Ectodermal cell (in vitro differentiated cells): ENCODE measurements at regions not wholly inside any gene's neighbourhood (a gene's known extent, or its start where the extent isn't known, plus 50 kb on each side); places are given as distances from the start of the nearest gene placed in this dataset.

Experiments
- H3K27ac ChIP-seq: 2 replicates; pipeline ENCODE4 v1.7.0; 2013; ENCODE audit warnings: mild to moderate bottlenecking, low read depth, low read length; ENCODE audit not compliant: insufficient read depth, poor library complexity, severe bottlenecking
- H3K27me3 ChIP-seq: 2 replicates; pipeline ENCODE4 v1.7.0; 2013; ENCODE audit warnings: mild to moderate bottlenecking, low read length; ENCODE audit not compliant: insufficient read depth, control insufficient read depth, poor library complexity, severe bottlenecking
- H3K36me3 ChIP-seq: one replicate; pipeline ENCODE4 v1.7.0; 2013; ENCODE audit warnings: low read length; ENCODE audit not compliant: control insufficient read depth, insufficient read depth
- H3K4me1 ChIP-seq: one replicate; pipeline ENCODE4 v1.7.0; 2013; ENCODE audit warnings: low read length; ENCODE audit not compliant: control insufficient read depth, insufficient read depth
- H3K4me3 ChIP-seq: 2 replicates; pipeline ENCODE4 v1.7.0; 2013; ENCODE audit warnings: low read depth, low read length, control low read depth; ENCODE audit not compliant: insufficient read depth
- H3K9me3 ChIP-seq: 2 replicates; pipeline ENCODE4 v1.7.0; 2013; ENCODE audit warnings: mild to moderate bottlenecking, low read length, moderate library complexity; ENCODE audit not compliant: control insufficient read depth
- whole genome bisulfite sequencing, 2 experiments: methylation state at CpG; one replicate each; pipeline ENCODE4 v1.1.7; 2013; ENCODE audit warnings: missing lambda C conversion rate in 2 of 2; 5-methylcytosine and 5-hydroxymethylcytosine counted together

DNA sequence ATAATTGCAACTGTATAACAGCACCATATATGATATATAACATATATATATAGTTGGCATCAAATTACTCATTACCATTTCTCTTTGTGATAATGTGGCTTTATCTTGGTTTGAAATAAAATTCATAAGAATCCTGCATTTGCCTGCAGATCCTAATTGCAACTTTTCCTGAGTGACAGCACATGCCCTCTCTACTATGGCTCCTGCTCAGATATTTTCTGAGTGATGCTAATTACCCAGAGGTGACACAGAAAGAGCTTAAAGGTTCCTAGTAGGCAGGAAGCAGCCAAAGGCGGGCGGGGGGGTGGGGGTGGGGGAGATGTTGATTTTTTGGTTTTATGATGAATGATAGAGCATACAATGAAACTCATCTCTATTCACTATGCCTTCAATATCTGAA, 370.6 kb downstream of the MFSD1 start:
- Histone ChIP-seq H3K36me3 (no peaks in the 10 kb centered on the region), H3K27me3 (no peaks in the 10 kb centered on the region), H3K9me3 (no peaks in the 10 kb centered on the region), H3K4me1 (no peaks in the 10 kb centered on the region), H3K4me3 (no peak overlapping the region), H3K27ac (no peak overlapping the region)
- 81% methylated on average over 2 of the region's 2 CpGs; no CpG with 5 or more reads in 1 of the 2 experiments for WGBS, 2 experiments

DNA sequence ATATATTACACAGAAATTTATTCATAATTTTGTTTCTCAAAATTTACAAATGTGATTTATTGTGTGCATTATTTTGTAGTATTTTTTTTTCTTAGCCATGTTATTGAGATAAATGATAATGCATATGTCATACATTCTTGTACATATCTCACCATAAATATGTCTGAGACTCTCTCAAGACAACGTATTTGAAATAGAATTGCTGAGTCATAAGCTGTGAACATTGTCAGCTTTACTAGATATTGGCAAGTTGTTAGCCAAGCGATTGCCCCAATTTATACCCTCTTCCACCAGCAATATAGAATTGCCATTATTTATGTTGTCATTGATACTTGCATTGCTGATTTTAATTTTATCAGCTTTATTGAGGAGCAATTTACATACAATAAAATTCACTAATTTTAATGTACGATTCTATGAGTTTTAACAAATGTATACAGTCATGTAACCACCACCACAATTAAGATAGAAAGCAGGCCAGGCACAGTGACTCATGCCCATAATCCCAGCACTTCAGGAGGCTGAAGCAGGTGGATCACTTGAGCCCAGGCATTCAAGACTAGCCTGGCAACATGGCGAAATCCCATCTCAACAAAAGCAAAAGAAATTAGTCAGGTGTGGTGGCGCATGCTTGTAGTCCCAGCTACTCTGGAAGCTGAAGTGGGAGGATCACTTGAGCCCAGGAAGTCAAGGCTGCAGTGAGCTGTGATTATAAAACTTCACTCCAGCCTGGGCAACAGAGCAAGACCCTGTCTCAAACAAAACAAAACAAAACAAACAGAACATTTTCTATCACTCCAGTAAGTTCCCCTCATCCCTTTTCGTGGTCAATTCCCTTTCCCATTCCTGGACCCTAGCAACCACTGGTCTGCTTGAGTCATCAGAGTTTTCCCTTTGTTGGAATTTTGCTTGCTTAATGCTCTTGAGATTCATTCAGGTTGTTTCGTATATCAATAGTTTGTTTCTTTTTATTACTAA, 373.1 kb downstream of the MFSD1 start:
- Histone ChIP-seq H3K9me3 (no peaks in the 10 kb centered on the region), H3K36me3 (no peaks in the 10 kb centered on the region), H3K4me3 (no peak overlapping the region), H3K4me1 (no peaks in the 10 kb centered on the region), H3K27me3 (no peaks in the 10 kb centered on the region), H3K27ac (no peak overlapping the region)
- WGBS, 2 experiments: 93 to 95% methylated on average over 6 of the region's 7 CpGs

DNA sequence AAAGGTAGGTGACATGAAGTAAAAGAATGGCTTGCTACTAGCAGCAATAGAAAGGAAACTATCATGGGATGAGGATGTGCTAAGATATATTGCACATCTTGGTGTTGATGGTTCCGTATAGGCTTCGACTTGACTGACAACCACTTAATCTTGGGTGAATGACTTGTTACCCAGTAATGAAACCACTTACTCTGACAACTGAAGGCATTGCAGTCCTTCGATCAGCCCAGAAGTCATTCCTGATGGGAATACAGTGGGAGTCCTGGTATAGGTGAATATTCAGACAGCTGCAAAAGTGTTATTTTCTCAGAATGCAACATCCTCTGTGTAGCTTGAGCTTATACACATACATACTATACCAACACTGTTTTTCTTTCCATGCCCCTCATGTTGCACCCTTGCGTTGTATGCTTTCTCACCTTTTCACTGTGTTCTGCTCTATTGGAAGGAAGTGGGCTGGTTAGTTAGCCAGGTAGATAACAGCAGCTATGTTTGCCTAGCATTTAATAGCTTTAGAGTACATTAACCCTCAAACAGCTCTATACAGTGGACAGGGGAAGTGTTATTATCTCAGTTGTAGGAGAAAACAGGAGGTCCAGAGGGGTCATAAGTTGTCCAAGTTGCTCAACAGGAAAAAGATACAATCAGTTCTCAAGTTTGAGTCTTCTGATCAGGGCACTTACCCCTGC, 376.5 kb downstream of the MFSD1 start:
- WGBS, 2 experiments: 94 to 98% methylated on average over 4 of the region's 4 CpGs
- no peak overlapping the region for H3K27ac ChIP-seq

GRCh38 chr3:159182961-159183360, 381.1 kb downstream of the MFSD1 start:
- Histone ChIP-seq H3K4me1 (no peaks in the 10 kb centered on the region), H3K4me3 (no peak overlapping the region), H3K9me3 (no peaks in the 10 kb centered on the region), H3K27me3 (no peaks in the 10 kb centered on the region), H3K36me3 (no peaks in the 10 kb centered on the region), H3K27ac (no peak overlapping the region)

More for the DNA sequence above, 376.5 kb downstream of the MFSD1 start:
- Histone ChIP-seq H3K9me3 (no peaks in the 10 kb centered on the region), H3K4me1 (no peaks in the 10 kb centered on the region), H3K36me3 (no peaks in the 10 kb centered on the region), H3K27me3 (no peaks in the 10 kb centered on the region), H3K4me3 (no peak overlapping the region)

DNA sequence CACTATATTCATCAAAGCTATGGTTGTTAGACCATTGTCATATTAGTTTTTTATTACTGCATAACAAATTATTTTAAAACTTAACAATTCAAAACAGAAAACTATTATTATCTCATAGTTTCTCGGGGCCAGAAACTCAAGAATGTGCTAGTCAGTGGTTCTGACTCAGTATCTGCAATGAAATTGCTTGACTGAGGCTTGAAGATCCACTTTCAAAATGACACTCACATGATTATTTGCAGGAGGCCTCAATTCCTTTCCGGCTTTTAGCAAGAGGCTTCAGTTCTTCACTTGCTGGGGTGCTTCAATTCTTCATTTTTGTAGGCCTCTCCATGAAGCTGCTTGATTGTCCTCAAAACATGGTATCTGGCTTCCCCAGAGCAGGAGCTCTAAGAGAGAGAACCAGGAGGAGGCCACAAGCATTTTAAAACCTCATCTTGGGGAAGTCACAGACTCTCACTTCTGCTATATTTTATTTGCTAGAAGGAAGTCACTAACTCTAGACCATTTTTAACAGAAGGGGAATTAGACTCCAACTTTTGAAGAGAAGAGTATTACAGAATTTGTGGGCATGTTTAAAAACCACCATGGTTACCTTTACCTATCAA, 383.7 kb downstream of the MFSD1 start:
- Histone ChIP-seq H3K4me3 (no peak overlapping the region), H3K36me3 (no peaks in the 10 kb centered on the region), H3K27ac (no peak overlapping the region), H3K9me3 (no peaks in the 10 kb centered on the region), H3K27me3 (no peaks in the 10 kb centered on the region), H3K4me1 (no peaks in the 10 kb centered on the region)
- WGBS, 2 experiments: 90 to 97% methylated on average over 2 of the region's 2 CpGs

GRCh38 chr3:159186581-159186980, 384.7 kb downstream of the MFSD1 start:
- 88 to 93% methylated on average over 2 of the region's 2 CpGs for WGBS, 2 experiments
- Histone ChIP-seq H3K4me1 (no peaks in the 10 kb centered on the region), H3K27ac (no peak overlapping the region)

DNA sequence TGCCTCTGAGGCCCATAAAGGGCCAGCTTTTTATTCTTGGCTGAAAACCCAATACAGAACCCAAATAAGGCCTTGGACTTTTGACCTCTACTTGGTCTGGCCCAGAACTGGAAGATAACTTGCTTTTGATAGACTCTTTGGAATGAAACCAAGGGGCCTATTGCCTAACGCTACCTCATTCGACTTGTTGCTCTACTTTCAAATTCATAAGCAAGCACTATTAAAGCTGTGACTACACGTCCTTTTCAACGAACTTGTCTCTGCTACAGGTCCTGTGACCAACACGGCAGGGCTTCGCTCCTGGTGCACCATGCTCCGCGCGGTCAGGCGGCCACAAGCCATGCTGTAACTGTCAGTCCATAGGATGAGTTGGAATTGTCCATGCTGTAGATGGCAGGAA, 385.4 kb downstream of the MFSD1 start:
- H3K27ac ChIP-seq: no peak overlapping the region
- WGBS, 2 experiments: 95 to 97% methylated on average over 10 of the region's 10 CpGs
- no peaks in the 10 kb centered on the region for H3K4me1 ChIP-seq
- H3K4me3 ChIP-seq: no peak overlapping the region
- no peaks in the 10 kb centered on the region for H3K9me3 ChIP-seq
- H3K27me3 ChIP-seq: no peaks in the 10 kb centered on the region
- no peaks in the 10 kb centered on the region for H3K36me3 ChIP-seq

More at GRCh38 chr3:159186581-159186980, 384.7 kb downstream of the MFSD1 start:
- Histone ChIP-seq H3K36me3 (no peaks in the 10 kb centered on the region), H3K4me3 (no peak overlapping the region), H3K27me3 (no peaks in the 10 kb centered on the region), H3K9me3 (no peaks in the 10 kb centered on the region)

DNA sequence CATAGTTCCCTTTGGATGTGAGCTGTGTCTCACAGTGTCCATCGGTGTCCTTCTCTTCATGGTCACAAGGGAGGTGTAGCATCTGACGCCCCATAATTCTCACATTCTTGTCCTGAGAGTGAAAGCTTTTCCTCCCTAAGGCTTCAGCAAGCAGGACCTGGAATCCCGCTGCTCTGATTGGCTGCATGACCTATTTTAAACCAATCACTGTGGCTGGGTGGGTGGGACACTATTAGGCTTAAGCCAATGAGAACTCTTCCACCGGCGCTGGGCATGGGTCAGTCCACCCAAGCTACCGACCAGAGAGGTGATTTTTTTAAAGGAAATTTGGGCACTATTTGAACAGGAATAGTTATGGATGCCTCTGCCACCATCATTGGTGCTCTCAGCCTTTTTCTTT, 385.9 kb downstream of the MFSD1 start:
- no peaks in the 10 kb centered on the region for H3K9me3 ChIP-seq
- no peaks in the 10 kb centered on the region for H3K36me3 ChIP-seq
- no peak overlapping the region for H3K27ac ChIP-seq
- no peaks in the 10 kb centered on the region for H3K4me1 ChIP-seq
- no peaks in the 10 kb centered on the region for H3K27me3 ChIP-seq
- no peak overlapping the region for H3K4me3 ChIP-seq
- WGBS, 2 experiments: 90 to 96% methylated on average over 6 of the region's 6 CpGs

- Histone ChIP-seq H3K4me1 (no peaks in the 10 kb centered on the region), H3K36me3 (no peaks in the 10 kb centered on the region), H3K9me3 (no peaks in the 10 kb centered on the region), H3K4me3 (no peak overlapping the region), H3K27ac (no peak overlapping the region), H3K27me3 (no peaks in the 10 kb centered on the region)
- WGBS, 2 experiments: 88 to 90% methylated on average over 4 of the region's 4 CpGs
Observed at GRCh38 chr3:159189994-159190669, 388.3 kb downstream of the MFSD1 start.
